ENCODE measurements at regions not wholly inside any gene's neighbourhood (a gene's known extent, or its start where the extent isn't known, plus 50 kb on each side); places are given as distances from the start of the nearest gene placed in this dataset.

DNA sequence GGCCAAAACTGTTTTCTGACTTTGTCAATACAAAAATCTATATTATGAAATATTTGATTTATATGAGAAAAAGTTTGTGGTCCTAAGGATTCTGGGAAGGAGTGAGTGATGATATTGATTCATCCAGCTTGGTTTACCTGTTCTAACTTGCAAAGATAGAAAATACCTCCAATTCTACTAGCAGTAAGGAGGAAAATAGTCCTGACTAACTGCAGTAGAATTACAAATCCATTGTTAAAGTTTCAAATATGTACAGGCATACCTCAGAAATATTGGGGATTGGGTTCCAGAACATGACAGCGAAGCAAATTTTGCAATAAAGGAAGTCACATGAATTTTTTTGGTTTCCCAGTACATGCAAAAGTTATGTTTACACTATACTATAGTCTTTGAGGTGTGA lies 158.8 kb upstream of the CYRIA start:
- TF ChIP-seq POLR2A (IDR thresholded peaks at IDR 0.05) (no peak), POLR2AphosphoS5 (IDR thresholded peaks at IDR 0.05) (no peak), EP300 (IDR thresholded peaks at IDR 0.05) (no peak)
- TF ChIP-seq, protein P1, sequence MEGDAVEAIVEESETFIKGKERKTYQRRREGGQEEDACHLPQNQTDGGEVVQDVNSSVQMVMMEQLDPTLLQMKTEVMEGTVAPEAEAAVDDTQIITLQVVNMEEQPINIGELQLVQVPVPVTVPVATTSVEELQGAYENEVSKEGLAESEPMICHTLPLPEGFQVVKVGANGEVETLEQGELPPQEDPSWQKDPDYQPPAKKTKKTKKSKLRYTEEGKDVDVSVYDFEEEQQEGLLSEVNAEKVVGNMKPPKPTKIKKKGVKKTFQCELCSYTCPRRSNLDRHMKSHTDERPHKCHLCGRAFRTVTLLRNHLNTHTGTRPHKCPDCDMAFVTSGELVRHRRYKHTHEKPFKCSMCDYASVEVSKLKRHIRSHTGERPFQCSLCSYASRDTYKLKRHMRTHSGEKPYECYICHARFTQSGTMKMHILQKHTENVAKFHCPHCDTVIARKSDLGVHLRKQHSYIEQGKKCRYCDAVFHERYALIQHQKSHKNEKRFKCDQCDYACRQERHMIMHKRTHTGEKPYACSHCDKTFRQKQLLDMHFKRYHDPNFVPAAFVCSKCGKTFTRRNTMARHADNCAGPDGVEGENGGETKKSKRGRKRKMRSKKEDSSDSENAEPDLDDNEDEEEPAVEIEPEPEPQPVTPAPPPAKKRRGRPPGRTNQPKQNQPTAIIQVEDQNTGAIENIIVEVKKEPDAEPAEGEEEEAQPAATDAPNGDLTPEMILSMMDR (IDR thresholded peaks at IDR 0.05): no peak

Data from suprapubic skin (tissue), 4 donors.